KOPT-K1 (cell line): ENCODE measurements at regions not wholly inside any gene's neighbourhood (a gene's known extent, or its start where the extent isn't known, plus 50 kb on each side); places are given as distances from the start of the nearest gene placed in this dataset.

Source experiments
- H3K27ac ChIP-seq: fragments of 200-600 bp; sonication (generic); 2 replicates; pipeline ENCODE4 v1.5.1; 2016; ENCODE audit warnings: antibody characterized with exemption, mild to moderate bottlenecking, low read depth, low read length; ENCODE audit not compliant: poor library complexity, severe bottlenecking
- H3K36me3 ChIP-seq: fragments of 200-600 bp; sonication (generic); 2 replicates; pipeline ENCODE4 v1.5.1; 2017; ENCODE audit warnings: antibody characterized with exemption, mild to moderate bottlenecking, low read length, moderate library complexity; ENCODE audit not compliant: insufficient read depth
- H3K9me3 ChIP-seq: fragments of 200-600 bp; sonication (generic); 2 replicates; pipeline ENCODE4 v1.5.1; 2017; ENCODE audit warnings: antibody characterized with exemption, low read length, mild to moderate bottlenecking; ENCODE audit not compliant: insufficient read depth, poor library complexity, severe bottlenecking

DNA sequence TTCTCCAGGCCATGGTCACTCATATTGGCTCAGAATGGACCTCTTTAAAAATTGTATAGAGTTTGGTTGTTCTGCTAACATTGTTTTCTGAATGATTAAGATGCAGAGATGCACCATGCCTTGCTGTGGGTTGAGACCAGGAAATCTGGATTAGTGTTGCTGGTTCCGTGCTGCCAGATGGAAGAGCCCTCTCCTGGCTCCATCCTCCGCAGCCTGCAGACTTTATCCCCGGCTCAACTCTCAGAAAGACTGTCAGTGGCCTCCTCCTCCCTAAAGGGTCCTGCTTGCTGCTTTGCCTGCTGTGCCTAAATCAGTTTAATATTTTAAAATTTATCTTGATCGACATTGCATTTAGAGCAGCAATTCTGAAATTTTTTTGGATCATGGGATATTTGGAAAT lies 196.7 kb downstream of the TENT4A start:
- H3K36me3 ChIP-seq = no peaks in the 10 kb centered on the region
- H3K9me3 ChIP-seq = no peaks in the 10 kb centered on the region
- H3K27ac ChIP-seq = no peak overlapping the region

DNA sequence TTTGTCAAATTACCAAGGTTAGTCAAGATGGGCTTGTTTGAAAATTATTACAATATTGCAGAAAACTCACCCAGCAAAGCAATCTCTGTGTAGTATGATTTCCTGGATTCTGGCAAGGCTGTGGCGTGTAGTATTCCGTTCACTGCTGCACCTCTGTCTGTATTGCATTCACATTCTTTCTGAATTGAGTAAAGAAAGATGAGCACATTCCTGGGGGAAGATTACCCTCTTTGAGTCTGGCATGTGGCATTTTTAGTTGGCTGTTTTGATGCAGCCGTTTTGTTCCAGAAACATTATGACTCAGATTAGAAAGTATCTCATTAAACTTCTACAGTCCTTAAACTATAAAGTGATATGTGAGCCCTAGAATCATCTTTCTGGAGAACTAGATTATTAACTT lies 197.7 kb downstream of the TENT4A start:
- Histone ChIP-seq H3K36me3 (no peaks in the 10 kb centered on the region), H3K27ac (no peak overlapping the region), H3K9me3 (no peaks in the 10 kb centered on the region)

DNA sequence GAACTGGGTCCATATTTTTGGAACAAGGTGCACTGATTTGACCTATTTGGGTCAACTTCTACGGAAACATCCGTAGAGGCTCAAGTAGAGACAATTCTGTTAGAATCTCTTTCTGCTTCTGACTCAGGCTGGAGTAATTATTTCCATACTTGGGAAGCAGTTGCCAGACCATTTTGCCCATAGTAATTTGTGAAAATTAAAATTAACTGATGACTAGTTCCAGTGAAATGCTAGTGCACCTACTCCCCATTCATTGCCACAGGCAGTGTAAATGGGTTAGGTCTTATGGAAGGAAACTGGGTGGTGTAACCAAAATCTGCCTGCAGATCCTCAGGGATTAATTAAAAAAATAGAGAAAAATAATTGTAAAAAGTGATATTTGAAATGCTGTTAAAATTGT lies 201.1 kb downstream of the TENT4A start:
- Histone ChIP-seq H3K9me3 (no peaks in the 10 kb centered on the region), H3K36me3 (no peaks in the 10 kb centered on the region), H3K27ac (no peak overlapping the region)

DNA sequence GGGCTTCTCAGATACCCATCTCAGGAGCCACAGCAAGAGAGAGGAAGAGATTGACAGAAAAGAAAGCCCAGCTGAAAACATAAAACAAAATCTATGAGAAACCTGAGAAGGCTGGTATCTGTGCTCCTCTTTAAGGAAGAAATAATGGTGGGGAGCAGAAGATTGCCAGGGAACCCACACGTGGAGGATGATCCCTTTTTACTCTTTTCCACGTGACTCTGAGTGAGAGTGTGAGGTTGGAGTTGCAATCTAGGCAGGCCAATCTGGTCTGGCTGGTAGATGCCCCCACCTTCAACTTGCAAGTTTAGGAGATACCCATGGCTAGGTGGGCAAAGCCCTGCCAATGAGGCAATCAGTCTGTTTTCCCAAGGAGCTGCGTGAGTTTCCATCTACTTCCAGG lies 202.3 kb downstream of the TENT4A start:
- Histone ChIP-seq H3K36me3 (no peaks in the 10 kb centered on the region), H3K27ac (no peak overlapping the region), H3K9me3 (no peaks in the 10 kb centered on the region)

DNA sequence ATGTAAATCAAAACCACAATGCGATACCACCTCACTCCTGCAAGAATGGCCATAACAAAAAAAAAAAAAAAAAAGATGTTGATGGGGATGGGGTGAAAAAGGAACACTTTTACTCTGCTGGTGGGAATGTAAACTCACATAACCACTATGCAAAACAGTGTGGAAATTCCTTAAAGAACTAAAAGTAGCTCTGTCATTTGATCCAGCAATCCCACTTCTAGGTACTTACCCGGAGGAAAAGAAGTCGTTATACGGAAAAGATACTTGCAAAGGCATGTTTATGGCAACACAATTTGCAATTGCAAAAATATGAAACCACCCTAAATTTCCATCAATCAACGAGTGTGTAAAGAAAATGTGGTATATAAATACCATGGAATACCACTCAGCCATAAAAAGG lies 205.0 kb downstream of the TENT4A start:
- Histone ChIP-seq H3K27ac (no peak overlapping the region), H3K36me3 (no peaks in the 10 kb centered on the region), H3K9me3 (no peaks in the 10 kb centered on the region)

DNA sequence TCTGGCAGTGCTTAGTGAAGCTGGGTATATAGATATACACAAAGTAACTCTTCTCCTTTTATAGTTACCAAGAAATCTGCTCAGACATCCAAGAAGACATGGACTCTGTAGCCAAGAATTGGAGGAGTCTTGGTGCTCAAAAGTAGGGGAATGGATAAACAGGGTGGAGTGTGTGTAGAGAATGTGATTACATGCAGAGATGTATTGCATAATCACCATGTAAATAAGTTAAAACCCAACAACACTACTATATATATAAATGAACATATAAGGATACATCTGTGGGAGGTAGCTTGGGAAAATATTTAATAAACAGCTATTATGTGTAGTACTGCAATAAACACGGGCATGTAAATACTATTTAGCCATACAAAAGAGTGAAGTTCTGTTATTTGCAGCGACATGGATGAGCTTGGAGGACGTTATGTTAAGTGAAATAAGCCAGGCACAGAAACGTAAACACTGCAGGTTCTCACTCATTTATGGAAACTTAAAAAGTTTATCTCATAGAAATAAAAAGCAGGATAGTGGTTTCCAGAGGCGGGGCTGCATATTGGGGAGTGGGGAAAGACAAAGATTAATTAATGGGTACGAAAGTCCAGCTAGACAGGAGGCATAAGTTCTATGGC lies 207.5 kb downstream of the TENT4A start:
- no peaks in the 10 kb centered on the region for H3K9me3 ChIP-seq
- H3K27ac ChIP-seq = no peak overlapping the region
- no peaks in the 10 kb centered on the region for H3K36me3 ChIP-seq

DNA sequence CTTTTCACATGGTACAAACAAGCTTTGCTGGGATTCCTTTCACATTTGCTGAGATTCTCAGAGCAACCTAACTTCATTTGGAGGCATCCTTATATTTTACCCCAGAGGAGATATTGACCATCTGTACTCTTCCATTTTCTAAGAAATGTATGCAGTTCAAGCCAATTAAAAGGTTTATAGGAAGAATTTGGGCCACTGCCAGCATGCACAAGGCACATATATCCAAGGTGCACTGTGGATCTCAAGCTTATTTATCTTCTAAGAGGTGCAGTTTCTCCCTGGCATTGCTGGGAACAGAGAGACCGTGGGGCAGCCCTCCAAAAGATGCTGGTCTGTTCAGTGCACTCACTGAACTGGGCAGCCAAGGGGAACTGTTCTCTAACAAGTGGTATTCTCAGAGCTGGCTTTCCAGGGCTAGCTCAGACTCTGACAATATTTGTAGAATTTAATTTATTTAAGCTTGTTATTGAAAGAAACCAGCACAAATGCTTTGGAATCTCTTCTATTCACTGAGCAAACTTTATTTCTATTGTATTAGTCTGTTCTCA lies 213.3 kb downstream of the TENT4A start:
- Histone ChIP-seq H3K27ac (no peak overlapping the region), H3K36me3 (no peaks in the 10 kb centered on the region), H3K9me3 (no peaks in the 10 kb centered on the region)

DNA sequence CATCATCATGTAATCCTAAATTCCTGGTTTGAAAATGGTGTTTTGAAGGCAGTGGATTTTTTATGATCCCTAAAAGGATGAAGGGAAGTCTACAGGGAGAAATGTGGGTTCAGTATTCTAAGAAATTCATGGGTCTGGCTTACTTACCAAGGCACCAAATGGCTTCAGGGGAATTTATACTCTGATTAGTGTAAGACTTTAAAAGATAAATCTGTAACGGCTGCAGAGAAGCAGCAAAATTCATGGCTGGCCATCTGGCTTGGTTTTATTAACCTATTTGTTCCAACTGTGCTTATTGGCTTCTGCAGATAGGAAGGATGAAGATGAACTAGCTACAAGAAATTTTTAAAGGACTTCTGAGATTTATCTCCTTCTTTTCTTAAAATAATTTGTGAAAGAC lies 222.8 kb downstream of the TENT4A start:
- Histone ChIP-seq H3K9me3 (no peaks in the 10 kb centered on the region), H3K27ac (no peak overlapping the region), H3K36me3 (no peaks in the 10 kb centered on the region)

DNA sequence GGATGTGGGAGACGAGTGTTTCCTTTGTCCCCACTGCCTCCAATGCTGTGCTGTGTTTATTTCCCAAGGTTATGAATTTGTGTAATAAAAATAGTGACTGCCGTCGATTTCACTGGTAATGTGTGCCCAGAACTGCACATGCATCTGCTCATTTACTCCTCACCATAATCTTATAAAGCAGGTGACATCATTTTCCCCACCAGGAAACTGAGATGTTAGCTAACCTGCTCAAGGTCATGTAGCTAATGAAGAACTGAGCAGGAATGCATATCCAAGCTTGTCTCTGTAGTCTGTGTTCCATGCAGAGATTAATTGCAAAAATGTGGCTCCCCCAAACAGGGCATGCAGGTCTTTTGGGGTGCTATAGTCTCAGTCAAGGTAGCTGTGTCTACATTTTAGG lies 224.4 kb downstream of the TENT4A start:
- Histone ChIP-seq H3K36me3 (no peaks in the 10 kb centered on the region), H3K9me3 (no peaks in the 10 kb centered on the region)

DNA sequence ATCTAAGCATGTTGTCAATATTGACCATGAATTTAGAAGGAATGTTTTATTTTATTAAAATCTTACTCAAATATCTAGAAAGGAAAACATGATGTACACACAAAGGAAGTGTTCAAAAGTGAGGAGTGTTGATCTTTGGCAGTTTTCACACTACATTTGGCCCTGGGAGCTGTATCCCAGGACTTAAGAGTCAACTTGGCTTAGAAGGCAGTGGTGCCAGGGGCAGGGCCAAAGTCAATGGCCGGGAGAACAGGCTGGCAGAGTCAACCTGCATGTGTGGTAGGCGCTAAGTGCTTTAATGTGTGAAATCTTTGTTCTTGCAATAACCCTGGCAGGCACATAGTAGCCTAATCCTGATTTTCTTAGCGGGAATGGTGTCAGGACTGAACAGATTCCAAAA lies 228.4 kb downstream of the TENT4A start:
- Histone ChIP-seq H3K27ac (no peak overlapping the region), H3K36me3 (no peaks in the 10 kb centered on the region), H3K9me3 (no peaks in the 10 kb centered on the region)

More for the DNA sequence above, 224.4 kb downstream of the TENT4A start:
- no peak overlapping the region for H3K27ac ChIP-seq

DNA sequence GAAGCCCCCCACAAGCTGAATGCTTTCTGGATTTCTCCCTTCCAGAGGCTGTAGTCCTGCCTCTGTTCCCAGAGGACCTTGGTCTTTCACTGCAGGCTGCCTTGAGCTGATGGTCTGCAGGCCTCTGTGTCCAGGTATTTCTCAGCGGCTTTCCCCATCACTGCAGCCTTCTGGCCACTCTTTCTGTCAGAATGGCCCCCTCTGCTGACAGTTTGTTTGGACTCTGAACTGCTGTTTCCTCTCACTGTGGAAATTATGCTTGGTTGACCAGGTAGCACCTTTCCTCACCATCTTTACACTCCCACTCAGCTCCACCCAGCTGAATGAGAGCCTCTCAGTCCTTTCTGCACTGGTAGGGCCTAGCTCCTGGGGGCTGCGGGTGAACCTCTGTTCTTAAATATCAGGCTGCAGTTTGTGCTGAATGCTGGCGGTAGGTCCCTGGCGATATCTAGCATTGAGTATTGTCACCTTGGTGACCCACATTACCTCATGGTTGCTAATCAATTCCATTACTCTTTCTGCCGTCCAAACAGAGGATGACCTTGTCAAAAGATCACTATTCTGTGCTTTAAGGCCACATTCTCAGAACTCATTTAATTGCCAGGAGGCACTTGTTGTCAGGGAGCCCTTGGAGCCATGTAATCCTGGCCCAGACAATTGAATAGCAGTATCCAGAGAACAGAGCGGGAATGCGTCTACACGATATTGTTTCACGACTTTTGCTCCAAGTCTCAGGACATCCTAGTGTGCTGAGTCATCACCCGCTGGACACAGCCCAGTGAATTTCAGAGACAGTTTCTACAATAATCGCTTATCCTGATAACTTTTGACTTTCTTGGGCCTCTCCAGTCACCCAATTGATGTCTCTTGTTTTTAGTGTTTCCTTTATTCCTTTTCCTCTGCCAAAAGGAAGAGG lies 230.2 kb downstream of the TENT4A start:
- Histone ChIP-seq H3K36me3 (no peaks in the 10 kb centered on the region), H3K27ac (no peak overlapping the region)

DNA sequence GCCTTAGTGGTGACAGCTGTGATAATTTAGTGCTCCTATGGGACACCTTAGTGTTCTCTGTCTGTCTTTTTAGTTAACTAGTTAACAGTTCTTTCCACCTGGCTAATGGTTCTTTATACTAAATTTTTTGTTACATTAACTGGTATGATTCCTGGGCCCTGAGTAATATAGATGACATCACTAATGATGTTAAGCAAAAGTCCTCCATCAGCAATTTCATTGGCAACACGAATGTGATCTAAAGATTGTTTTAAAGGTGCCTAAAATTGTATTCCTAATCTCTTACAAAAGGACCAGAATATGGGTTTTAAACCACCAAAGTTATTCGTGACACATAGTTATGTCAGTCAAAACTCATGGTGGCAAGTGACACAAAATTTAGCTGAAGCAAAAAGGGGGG lies 235.3 kb downstream of the TENT4A start:
- no peak overlapping the region for H3K27ac ChIP-seq
- no peaks in the 10 kb centered on the region for H3K9me3 ChIP-seq
- no peaks in the 10 kb centered on the region for H3K36me3 ChIP-seq

More for the DNA sequence above, 230.2 kb downstream of the TENT4A start:
- no peaks in the 10 kb centered on the region for H3K9me3 ChIP-seq

DNA sequence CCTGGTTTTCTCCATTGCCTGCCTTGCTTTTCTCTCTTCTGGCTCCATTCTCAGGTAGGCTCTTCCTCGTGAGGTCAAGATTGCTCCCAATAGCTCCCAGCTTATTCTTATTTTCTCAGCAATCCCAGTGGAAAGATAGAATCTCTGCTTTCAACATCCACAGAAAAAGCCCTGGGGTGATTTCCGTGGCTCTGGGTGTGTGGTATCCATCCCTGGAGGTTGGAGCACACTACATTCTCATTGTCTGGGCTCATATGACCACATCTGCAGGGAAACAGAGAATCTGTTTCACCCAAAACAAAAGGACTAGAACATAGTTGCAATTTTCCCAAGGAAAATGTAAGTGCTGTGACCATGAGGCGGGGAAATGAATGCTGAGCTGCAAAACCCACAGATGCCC lies 236.0 kb downstream of the TENT4A start:
- H3K36me3 ChIP-seq = no peaks in the 10 kb centered on the region
- no peaks in the 10 kb centered on the region for H3K9me3 ChIP-seq
- no peak overlapping the region for H3K27ac ChIP-seq

DNA sequence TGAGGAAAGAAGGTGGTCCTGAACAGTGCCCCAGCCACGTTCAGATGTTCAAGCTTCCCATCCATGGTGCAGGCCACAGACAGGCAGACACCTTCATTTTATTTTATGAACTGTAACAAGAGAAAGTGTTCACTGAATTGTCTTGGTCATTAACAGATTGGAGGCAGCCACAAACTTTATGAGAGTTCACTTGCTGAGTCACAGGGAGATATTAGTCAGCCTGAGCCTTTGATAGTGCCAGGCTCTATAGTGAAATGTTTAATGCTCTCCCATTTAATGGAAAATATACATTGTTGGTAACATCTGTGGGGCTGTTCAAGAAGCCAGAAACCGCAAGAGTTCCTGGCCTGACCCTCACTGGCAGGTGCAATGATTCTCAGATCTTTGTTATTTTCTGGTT lies 237.0 kb downstream of the TENT4A start:
- Histone ChIP-seq H3K9me3 (no peaks in the 10 kb centered on the region), H3K27ac (no peak overlapping the region), H3K36me3 (no peaks in the 10 kb centered on the region)

DNA sequence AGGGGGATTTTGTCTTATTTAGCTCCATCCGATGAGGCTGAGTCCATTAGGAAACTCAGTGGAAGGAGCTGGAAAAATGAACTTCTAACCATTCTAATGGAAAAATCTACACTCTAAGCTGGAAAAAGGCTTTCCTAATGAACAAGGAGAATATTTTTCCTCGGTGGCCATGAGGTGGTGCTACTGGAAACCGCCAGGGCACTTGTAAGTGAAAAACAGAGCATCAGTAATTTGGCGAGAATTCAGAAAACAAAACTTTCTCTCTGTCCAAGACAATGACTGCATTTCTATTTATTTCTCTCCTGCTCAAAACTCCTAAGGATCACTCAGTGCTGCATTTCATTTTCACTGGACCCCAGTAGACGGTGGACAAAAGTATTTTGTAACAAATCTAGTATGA lies 237.6 kb downstream of the TENT4A start:
- no peaks in the 10 kb centered on the region for H3K36me3 ChIP-seq
- no peak overlapping the region for H3K27ac ChIP-seq
- H3K9me3 ChIP-seq = no peaks in the 10 kb centered on the region
